ENCODE measurements at regions not wholly inside any gene's neighbourhood (a gene's known extent, or its start where the extent isn't known, plus 50 kb on each side); places are given as distances from the start of the nearest gene placed in this dataset.

GRCh38 chr7:115694424-115694823, 336.1 kb downstream of the TFEC start:
- no peak overlapping the region for H3K27ac ChIP-seq (ENCODE audit: low read length)
- H3K4me3 ChIP-seq (ENCODE audit: low read length): no peak overlapping the region
- no peaks in the 10 kb centered on the region for H3K9me3 ChIP-seq (ENCODE audit: insufficient read depth, low read depth, low read length)
- H3K27me3 ChIP-seq (ENCODE audit: insufficient read depth, low read length): no peaks in the 10 kb centered on the region
- no peaks in the 10 kb centered on the region for H3K36me3 ChIP-seq (ENCODE audit: insufficient read depth, low read depth, low read length)
- no peak overlapping the region for H3K9ac ChIP-seq (ENCODE audit: low read depth, low read length)
- H3K4me1 ChIP-seq (ENCODE audit: insufficient read depth, low read length): no peaks in the 10 kb centered on the region

DNA sequence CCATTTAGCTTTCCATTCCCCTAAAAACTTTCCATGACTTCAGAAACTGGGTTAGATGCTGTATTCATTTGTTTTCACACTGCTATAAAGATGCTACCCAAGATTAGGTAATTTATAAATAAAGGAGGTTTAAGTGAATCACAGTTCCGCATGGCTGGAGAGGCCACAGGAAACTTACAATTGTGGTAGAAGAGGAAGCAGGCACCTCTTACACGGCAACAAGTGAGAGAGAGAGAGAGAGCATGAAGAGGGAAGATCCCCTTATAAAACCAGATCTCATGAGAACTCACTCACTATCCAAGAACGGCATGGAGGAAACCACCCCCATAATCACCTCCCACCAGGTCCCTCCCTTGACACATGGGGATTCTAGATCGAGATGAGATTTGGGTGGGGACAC, 336.8 kb downstream of the TFEC start:
- no peaks in the 10 kb centered on the region for H3K27me3 ChIP-seq (ENCODE audit: insufficient read depth, low read length)
- no peaks in the 10 kb centered on the region for H3K4me1 ChIP-seq (ENCODE audit: insufficient read depth, low read length)
- no peak overlapping the region for H3K9ac ChIP-seq (ENCODE audit: low read depth, low read length)

GRCh38 chr7:115689941-115690340, 340.6 kb downstream of the TFEC start:
- Histone ChIP-seq H3K36me3 (ENCODE audit: insufficient read depth, low read depth, low read length) (no peaks in the 10 kb centered on the region), H3K27ac (ENCODE audit: low read length) (no peak overlapping the region), H3K27me3 (ENCODE audit: insufficient read depth, low read length) (no peaks in the 10 kb centered on the region), H3K4me3 (ENCODE audit: low read length) (no peak overlapping the region), H3K9ac (ENCODE audit: low read depth, low read length) (no peak overlapping the region), H3K4me1 (ENCODE audit: insufficient read depth, low read length) (no peaks in the 10 kb centered on the region), H3K9me3 (ENCODE audit: insufficient read depth, low read depth, low read length) (no peaks in the 10 kb centered on the region)

More for the DNA sequence above, 336.8 kb downstream of the TFEC start:
- Histone ChIP-seq H3K4me3 (ENCODE audit: low read length) (no peak overlapping the region), H3K27ac (ENCODE audit: low read length) (no peak overlapping the region), H3K9me3 (ENCODE audit: insufficient read depth, low read depth, low read length) (no peaks in the 10 kb centered on the region), H3K36me3 (ENCODE audit: insufficient read depth, low read depth, low read length) (no peaks in the 10 kb centered on the region)

GRCh38 chr7:115683093-115683492, 347.5 kb downstream of the TFEC start:
- Histone ChIP-seq H3K4me1 (ENCODE audit: insufficient read depth, low read length) (peaks cover 10% of the 10 kb centered on the region; the same call in 1 of the 2 replicates), H3K27ac (ENCODE audit: low read length) (no peak overlapping the region), H3K27me3 (ENCODE audit: insufficient read depth, low read length) (no peaks in the 10 kb centered on the region), H3K4me3 (ENCODE audit: low read length) (no peak overlapping the region), H3K36me3 (ENCODE audit: insufficient read depth, low read depth, low read length) (no peaks in the 10 kb centered on the region), H3K9me3 (ENCODE audit: insufficient read depth, low read depth, low read length) (no peaks in the 10 kb centered on the region), H3K9ac (ENCODE audit: low read depth, low read length) (no peak overlapping the region)

DNA sequence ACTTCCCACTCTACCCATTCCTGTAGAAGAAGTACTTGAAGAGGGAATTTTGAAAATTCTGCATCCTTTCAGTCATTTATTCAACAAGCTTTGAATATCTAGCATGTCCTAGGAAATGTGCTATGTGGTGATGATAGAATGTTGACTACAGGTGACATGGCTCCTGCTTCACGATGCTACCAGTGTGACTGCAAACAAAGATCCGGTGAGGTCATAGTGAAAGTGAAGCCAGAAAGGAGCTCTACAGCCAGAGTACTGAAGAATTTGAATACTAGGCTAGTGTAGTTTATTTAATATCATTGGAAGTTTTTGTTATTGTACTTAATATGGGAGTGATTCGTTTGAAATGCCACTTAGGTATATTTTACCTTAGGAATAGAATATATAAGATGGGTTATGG, 348.1 kb downstream of the TFEC start:
- no peak overlapping the region for H3K9ac ChIP-seq (ENCODE audit: low read depth, low read length)
- no peaks in the 10 kb centered on the region for H3K9me3 ChIP-seq (ENCODE audit: insufficient read depth, low read depth, low read length)
- no peaks in the 10 kb centered on the region for H3K36me3 ChIP-seq (ENCODE audit: insufficient read depth, low read depth, low read length)
- H3K27me3 ChIP-seq (ENCODE audit: insufficient read depth, low read length): no peaks in the 10 kb centered on the region
- no peak overlapping the region for H3K27ac ChIP-seq (ENCODE audit: low read length)
- H3K4me1 ChIP-seq (ENCODE audit: insufficient read depth, low read length): peaks cover 10% of the 10 kb centered on the region; the same call in 1 of the 2 replicates
- no peak overlapping the region for H3K4me3 ChIP-seq (ENCODE audit: low read length)

GRCh38 chr7:115680921-115681320, 349.6 kb downstream of the TFEC start:
- Histone ChIP-seq H3K27ac (ENCODE audit: low read length) (no peak overlapping the region), H3K27me3 (ENCODE audit: insufficient read depth, low read length) (no peaks in the 10 kb centered on the region), H3K9ac (ENCODE audit: low read depth, low read length) (0 out of 2 replicates have a peak overlapping the region, but pooled peaks have one; percentile 8), H3K4me1 (ENCODE audit: insufficient read depth, low read length) (peaks cover 10% of the 10 kb centered on the region; the same call in 1 of the 2 replicates), H3K9me3 (ENCODE audit: insufficient read depth, low read depth, low read length) (no peaks in the 10 kb centered on the region), H3K4me3 (ENCODE audit: low read length) (no peak overlapping the region), H3K36me3 (ENCODE audit: insufficient read depth, low read depth, low read length) (no peaks in the 10 kb centered on the region)

- H3K9me3 ChIP-seq (ENCODE audit: insufficient read depth, low read depth, low read length): no peaks in the 10 kb centered on the region
- H3K4me3 ChIP-seq (ENCODE audit: low read length): no peak overlapping the region
Measured at GRCh38 chr7:115679976-115680375, 350.6 kb downstream of the TFEC start.

DNA sequence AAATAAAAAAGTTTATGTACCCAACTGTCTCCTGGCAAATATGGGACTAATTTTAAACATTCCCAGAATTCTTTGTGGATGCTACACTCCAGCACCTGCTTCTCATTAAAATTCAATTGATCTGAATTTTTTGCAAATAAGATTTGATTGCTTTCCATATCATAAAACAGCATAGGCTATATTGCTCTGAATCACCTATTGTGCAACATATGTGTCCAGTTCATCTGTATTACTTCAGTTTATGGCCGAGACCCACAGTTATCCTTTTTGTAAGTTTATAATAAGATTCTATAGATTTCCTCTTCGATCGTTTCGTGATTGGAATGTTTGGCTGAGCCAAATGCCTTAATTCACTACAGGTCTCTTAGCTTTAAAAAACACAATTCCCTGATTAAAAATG, 351.1 kb downstream of the TFEC start:
- Histone ChIP-seq H3K4me1 (ENCODE audit: insufficient read depth, low read length) (peaks cover 10% of the 10 kb centered on the region; the same call in 1 of the 2 replicates), H3K27ac (ENCODE audit: low read length) (no peak overlapping the region), H3K9me3 (ENCODE audit: insufficient read depth, low read depth, low read length) (no peaks in the 10 kb centered on the region), H3K9ac (ENCODE audit: low read depth, low read length) (no peak overlapping the region), H3K36me3 (ENCODE audit: insufficient read depth, low read depth, low read length) (no peaks in the 10 kb centered on the region), H3K27me3 (ENCODE audit: insufficient read depth, low read length) (no peaks in the 10 kb centered on the region), H3K4me3 (ENCODE audit: low read length) (no peak overlapping the region)

More at GRCh38 chr7:115679976-115680375, 350.6 kb downstream of the TFEC start:
- H3K9ac ChIP-seq (ENCODE audit: low read depth, low read length): no peak overlapping the region
- H3K4me1 ChIP-seq (ENCODE audit: insufficient read depth, low read length): peaks cover 10% of the 10 kb centered on the region; the same call in 1 of the 2 replicates
- H3K36me3 ChIP-seq (ENCODE audit: insufficient read depth, low read depth, low read length): no peaks in the 10 kb centered on the region
- no peaks in the 10 kb centered on the region for H3K27me3 ChIP-seq (ENCODE audit: insufficient read depth, low read length)
- no peak overlapping the region for H3K27ac ChIP-seq (ENCODE audit: low read length)

- H3K4me1 ChIP-seq (ENCODE audit: insufficient read depth, low read length): peaks cover 10% of the 10 kb centered on the region; the same call in 1 of the 2 replicates
- H3K27me3 ChIP-seq (ENCODE audit: insufficient read depth, low read length): no peaks in the 10 kb centered on the region
- no peaks in the 10 kb centered on the region for H3K9me3 ChIP-seq (ENCODE audit: insufficient read depth, low read depth, low read length)
- no peak overlapping the region for H3K27ac ChIP-seq (ENCODE audit: low read length)
- no peak overlapping the region for H3K9ac ChIP-seq (ENCODE audit: low read depth, low read length)
- no peak overlapping the region for H3K4me3 ChIP-seq (ENCODE audit: low read length)
- no peaks in the 10 kb centered on the region for H3K36me3 ChIP-seq (ENCODE audit: insufficient read depth, low read depth, low read length)
Measured at GRCh38 chr7:115678086-115678982, 352.2 kb downstream of the TFEC start.

DNA sequence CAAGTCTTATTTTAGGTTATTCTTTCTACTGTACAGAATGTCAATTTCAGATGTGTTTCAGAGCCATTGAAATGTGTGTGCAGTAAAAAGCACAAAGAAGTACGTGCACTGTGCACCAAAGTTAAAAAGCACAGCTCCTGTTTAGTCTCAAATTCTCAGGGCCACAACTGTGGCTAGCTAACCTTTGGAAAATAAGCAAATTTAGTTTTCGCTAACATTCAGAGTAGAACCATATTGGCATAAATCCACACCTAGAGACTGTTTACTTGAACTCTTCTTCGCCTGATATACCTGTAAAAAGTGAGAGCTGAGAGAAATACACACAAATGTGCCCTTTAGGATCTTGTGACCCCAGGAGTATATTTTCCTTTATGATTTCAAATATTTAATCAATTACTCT, 353.9 kb downstream of the TFEC start:
- no peak overlapping the region for H3K27ac ChIP-seq (ENCODE audit: low read length)
- no peak overlapping the region for H3K9ac ChIP-seq (ENCODE audit: low read depth, low read length)
- no peak overlapping the region for H3K4me3 ChIP-seq (ENCODE audit: low read length)

GRCh38 chr7:115676080-115676479, 354.5 kb downstream of the TFEC start:
- Histone ChIP-seq H3K27ac (ENCODE audit: low read length) (no peak overlapping the region), H3K4me3 (ENCODE audit: low read length) (no peak overlapping the region), H3K9me3 (ENCODE audit: insufficient read depth, low read depth, low read length) (no peaks in the 10 kb centered on the region), H3K4me1 (ENCODE audit: insufficient read depth, low read length) (peaks cover 9% of the 10 kb centered on the region; the same call in 1 of the 2 replicates), H3K27me3 (ENCODE audit: insufficient read depth, low read length) (no peaks in the 10 kb centered on the region), H3K9ac (ENCODE audit: low read depth, low read length) (no peak overlapping the region), H3K36me3 (ENCODE audit: insufficient read depth, low read depth, low read length) (no peaks in the 10 kb centered on the region)

More for the DNA sequence above, 353.9 kb downstream of the TFEC start:
- Histone ChIP-seq H3K27me3 (ENCODE audit: insufficient read depth, low read length) (no peaks in the 10 kb centered on the region), H3K36me3 (ENCODE audit: insufficient read depth, low read depth, low read length) (no peaks in the 10 kb centered on the region), H3K4me1 (ENCODE audit: insufficient read depth, low read length) (peaks cover 10% of the 10 kb centered on the region; the same call in 1 of the 2 replicates), H3K9me3 (ENCODE audit: insufficient read depth, low read depth, low read length) (no peaks in the 10 kb centered on the region)

GRCh38 chr7:115674467-115675024, 356.0 kb downstream of the TFEC start:
- no peaks in the 10 kb centered on the region for H3K27me3 ChIP-seq (ENCODE audit: insufficient read depth, low read length)
- H3K27ac ChIP-seq (ENCODE audit: low read length): no peak overlapping the region
- no peak overlapping the region for H3K4me3 ChIP-seq (ENCODE audit: low read length)
- no peaks in the 10 kb centered on the region for H3K9me3 ChIP-seq (ENCODE audit: insufficient read depth, low read depth, low read length)
- H3K9ac ChIP-seq (ENCODE audit: low read depth, low read length): no peak overlapping the region
- no peaks in the 10 kb centered on the region for H3K4me1 ChIP-seq (ENCODE audit: insufficient read depth, low read length)
- H3K36me3 ChIP-seq (ENCODE audit: insufficient read depth, low read depth, low read length): no peaks in the 10 kb centered on the region
